Activated CD4-positive, alpha-beta memory T cell treated with anti-CD3 and anti-CD28 coated beads for 36 hours (primary cell): ENCODE measurements at regions not wholly inside any gene's neighbourhood (a gene's known extent, or its start where the extent isn't known, plus 50 kb on each side); places are given as distances from the start of the nearest gene placed in this dataset.
"Not testable (repeated sequence)": the region's sequence is repeated elsewhere in the genome, so short reads cannot be mapped to it uniquely, and the experiment has no call there.

Source experiments
- CTCF ChIA-PET: fragments of 350-600 bp; sonication (Branson Sonifier 250); formaldehyde crosslinking; loops from one replicate; lab custom pipeline; 2021; ENCODE audit warnings: antibody characterized with exemption, inconsistent platforms; lab: Charles Lee
- POLR2A ChIA-PET: fragments of 350-600 bp; sonication (Branson Sonifier 250); formaldehyde crosslinking; loops from one replicate; lab custom pipeline; 2021; ENCODE audit warnings: antibody characterized with exemption; lab: Charles Lee
- DNase-seq: peaks from one replicate; pipeline ENCODE4 v3.0.0-alpha.2; 2020
- H3K27ac Mint-ChIP-seq: one replicate; pipeline ENCODE4 v1.8.0; 2021; ENCODE audit warnings: mixed read lengths
- H3K27me3 Mint-ChIP-seq: one replicate; pipeline ENCODE4 v1.8.0; 2021; ENCODE audit warnings: mixed read lengths
- H3K36me3 Mint-ChIP-seq: one replicate; pipeline ENCODE4 v1.8.0; 2021; ENCODE audit warnings: mixed read lengths
- H3K4me1 Mint-ChIP-seq: one replicate; pipeline ENCODE4 v1.8.0; 2021; ENCODE audit warnings: low read depth, mixed read lengths
- H3K4me3 Mint-ChIP-seq: one replicate; pipeline ENCODE4 v1.8.0; 2021; ENCODE audit warnings: mild to moderate bottlenecking, mixed read lengths
- H3K9me3 Mint-ChIP-seq: one replicate; pipeline ENCODE4 v1.8.0; 2021; ENCODE audit warnings: mixed read lengths
- intact Hi-C: fragments of 100-400 bp; cut with micrococcal nuclease; formaldehyde crosslinking; loops from one replicate; pipeline ENCODE4 v1.15.1; 2023

GRCh38 chr2:208872591-208872990, 466.0 kb downstream of the PTH2R start:
- no peaks in the 10 kb centered on the region for H3K4me1 Mint-ChIP-seq
- H3K4me3 Mint-ChIP-seq = no peak overlapping the region
- ChIA-PET CTCF (no interaction called here), POLR2A (no interaction called here)
- intact Hi-C loops = no loop called here
- H3K9me3 Mint-ChIP-seq = peaks cover 6% of the 10 kb centered on the region
- no peak overlapping the region for H3K27ac Mint-ChIP-seq
- no peaks in the 10 kb centered on the region for H3K27me3 Mint-ChIP-seq
- DNase-seq = no peak
- H3K36me3 Mint-ChIP-seq = no peaks in the 10 kb centered on the region

- Mint-ChIP-seq H3K9me3 (peaks cover 7% of the 10 kb centered on the region), H3K36me3 (no peaks in the 10 kb centered on the region), H3K4me1 (no peaks in the 10 kb centered on the region), H3K27me3 (no peaks in the 10 kb centered on the region), H3K4me3 (no peak overlapping the region), H3K27ac (no peak overlapping the region)
- ChIA-PET POLR2A (interaction anchor here (0.7 kb wide), 1 partner anchor 1729 kb away, joined by 3 read pairs; no protein-coding TSS in a partner anchor), CTCF (no interaction called here)
- intact Hi-C loops = no loop called here
- no peak for DNase-seq
Measured at GRCh38 chr2:208879666-208880065, 473.1 kb downstream of the PTH2R start.

- peaks cover 7% of the 10 kb centered on the region for H3K9me3 Mint-ChIP-seq
- POLR2A ChIA-PET = no interaction called here
- H3K4me1 Mint-ChIP-seq = no peaks in the 10 kb centered on the region
- DNase-seq = no peak
- CTCF ChIA-PET = no interaction called here
- intact Hi-C loops = no loop called here
- H3K36me3 Mint-ChIP-seq = no peaks in the 10 kb centered on the region
- H3K27me3 Mint-ChIP-seq = no peaks in the 10 kb centered on the region
- no peak overlapping the region for H3K27ac Mint-ChIP-seq
- H3K4me3 Mint-ChIP-seq = no peak overlapping the region
Measured at GRCh38 chr2:208880171-208880570, 473.6 kb downstream of the PTH2R start.

- DNase-seq = no peak
- CTCF ChIA-PET = no interaction called here
- Mint-ChIP-seq H3K27ac (no peak overlapping the region), H3K4me1 (no peaks in the 10 kb centered on the region), H3K4me3 (no peak overlapping the region), H3K36me3 (no peaks in the 10 kb centered on the region), H3K9me3 (no peaks in the 10 kb centered on the region), H3K27me3 (no peaks in the 10 kb centered on the region)
- intact Hi-C loops = no loop called here
- POLR2A ChIA-PET = no interaction called here
Measured at GRCh38 chr2:208890486-208890885, 483.9 kb downstream of the PTH2R start.

GRCh38 chr2:208892203-208892602, 485.6 kb downstream of the PTH2R start:
- no peaks in the 10 kb centered on the region for H3K27me3 Mint-ChIP-seq
- no peak overlapping the region for H3K27ac Mint-ChIP-seq
- ChIA-PET CTCF (no interaction called here), POLR2A (no interaction called here)
- no peaks in the 10 kb centered on the region for H3K36me3 Mint-ChIP-seq
- no peaks in the 10 kb centered on the region for H3K9me3 Mint-ChIP-seq
- no peaks in the 10 kb centered on the region for H3K4me1 Mint-ChIP-seq
- DNase-seq = no peak
- intact Hi-C loops = no loop called here
- no peak overlapping the region for H3K4me3 Mint-ChIP-seq

DNA sequence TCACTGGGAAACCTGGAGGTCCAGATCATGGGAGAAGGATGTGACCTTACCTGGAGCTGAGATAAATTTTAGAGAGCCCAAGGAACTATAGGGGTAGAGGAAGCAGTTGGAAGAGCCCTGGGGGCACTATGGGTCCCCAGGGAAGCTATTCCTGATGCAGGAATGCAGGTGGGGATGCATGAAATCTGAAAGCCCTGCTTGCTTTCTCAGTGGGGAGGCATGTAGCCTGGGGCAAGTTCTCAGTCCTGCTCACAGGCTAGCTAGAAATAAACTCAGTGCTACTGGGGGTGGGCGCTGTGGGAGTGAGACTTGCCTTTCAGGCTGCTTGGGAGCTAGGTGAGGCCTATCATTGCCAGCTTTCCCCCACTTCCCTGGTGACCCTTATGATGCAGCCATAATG, 499.7 kb downstream of the PTH2R start:
- intact Hi-C loops = no loop called here
- H3K4me1 Mint-ChIP-seq = no peaks in the 10 kb centered on the region
- no peak for DNase-seq
- no peaks in the 10 kb centered on the region for H3K27me3 Mint-ChIP-seq
- no peaks in the 10 kb centered on the region for H3K9me3 Mint-ChIP-seq
- CTCF ChIA-PET = no interaction called here
- H3K36me3 Mint-ChIP-seq = no peaks in the 10 kb centered on the region
- no peak overlapping the region for H3K27ac Mint-ChIP-seq
- H3K4me3 Mint-ChIP-seq = no peak overlapping the region
- POLR2A ChIA-PET = no interaction called here

- Mint-ChIP-seq H3K9me3 (peaks cover 4% of the 10 kb centered on the region), H3K36me3 (no peaks in the 10 kb centered on the region), H3K4me3 (no peak overlapping the region), H3K27me3 (no peaks in the 10 kb centered on the region), H3K27ac (no peak overlapping the region), H3K4me1 (no peaks in the 10 kb centered on the region)
- ChIA-PET CTCF (no interaction called here), POLR2A (no interaction called here)
- intact Hi-C loops = no loop called here
- DNase-seq = no peak
Measured at GRCh38 chr2:208915401-208915800, 508.4 kb upstream of the MAP2 start.

DNA sequence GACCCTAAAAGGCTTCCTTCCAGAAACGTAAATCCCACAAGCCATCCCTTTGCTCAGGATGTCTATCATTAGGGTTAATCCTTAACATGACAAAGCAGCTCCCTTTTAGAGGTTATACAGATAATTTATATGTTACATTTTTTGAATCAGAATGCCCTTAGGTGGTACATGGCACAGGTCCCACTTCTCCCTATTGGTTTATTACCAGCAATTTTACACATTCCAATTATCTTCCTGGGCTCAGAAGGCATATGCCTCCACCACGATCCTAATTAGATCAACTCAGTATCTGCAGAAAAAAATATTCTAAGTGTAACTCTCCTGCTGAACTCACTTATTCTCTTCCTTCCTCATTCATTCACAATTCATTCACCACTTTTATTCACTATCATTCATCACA, 507.0 kb upstream of the MAP2 start:
- Mint-ChIP-seq H3K4me1 (no peaks in the 10 kb centered on the region), H3K36me3 (no peaks in the 10 kb centered on the region), H3K4me3 (no peak overlapping the region), H3K27ac (no peak overlapping the region), H3K9me3 (peaks cover 12% of the 10 kb centered on the region), H3K27me3 (no peaks in the 10 kb centered on the region)
- DNase-seq = no peak
- POLR2A ChIA-PET = no interaction called here
- CTCF ChIA-PET = no interaction called here
- intact Hi-C loops = no loop called here

DNA sequence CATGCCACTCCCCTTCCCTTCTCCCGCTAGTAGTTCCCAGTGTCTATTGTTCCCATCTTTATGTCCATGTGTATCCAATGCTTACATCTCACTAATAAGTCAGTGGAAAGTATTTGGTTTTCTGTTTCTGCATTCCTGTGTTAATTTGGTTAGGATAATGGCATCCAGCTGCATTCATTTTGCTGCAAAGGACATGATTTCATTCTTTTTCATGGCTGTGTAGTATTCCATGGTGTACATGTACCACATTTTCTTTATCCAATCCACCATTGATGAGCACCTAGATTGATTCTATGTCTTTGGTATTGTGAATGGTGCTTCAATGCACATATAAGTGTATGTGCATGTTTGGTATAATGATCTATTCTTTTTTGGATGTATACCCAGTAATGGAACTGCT, 502.5 kb upstream of the MAP2 start:
- H3K4me3 Mint-ChIP-seq, H3K27ac Mint-ChIP-seq, H3K36me3 Mint-ChIP-seq, intact Hi-C loops, POLR2A ChIA-PET, H3K27me3 Mint-ChIP-seq, DNase-seq, CTCF ChIA-PET, H3K4me1 Mint-ChIP-seq: not testable (repeated sequence)
- peaks cover 32% of the 10 kb centered on the region for H3K9me3 Mint-ChIP-seq

DNA sequence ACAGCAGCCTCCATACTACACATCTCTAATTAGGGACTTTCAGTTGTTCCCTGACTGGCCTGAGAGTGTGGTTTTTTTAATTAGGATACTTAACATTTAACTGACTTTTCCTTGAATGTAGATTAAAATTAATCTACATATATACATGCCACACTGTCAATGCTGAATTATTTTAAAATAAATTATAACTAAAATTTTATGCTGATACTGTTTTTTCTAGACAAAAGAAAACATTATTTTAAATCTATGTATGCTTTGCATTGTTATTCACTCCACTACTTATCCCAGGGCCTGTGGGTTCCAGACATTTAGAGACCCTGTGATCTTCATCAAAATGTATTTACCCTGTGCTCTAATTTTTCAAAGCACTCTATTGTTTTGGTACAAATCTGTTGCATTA, 496.0 kb upstream of the MAP2 start:
- Mint-ChIP-seq H3K36me3 (no peaks in the 10 kb centered on the region), H3K9me3 (peaks cover 22% of the 10 kb centered on the region), H3K4me3 (no peak overlapping the region), H3K4me1 (no peaks in the 10 kb centered on the region), H3K27ac (no peak overlapping the region), H3K27me3 (no peaks in the 10 kb centered on the region)
- CTCF ChIA-PET = no interaction called here
- POLR2A ChIA-PET = no interaction called here
- intact Hi-C loops = no loop called here
- DNase-seq = no peak

- ChIA-PET POLR2A (no interaction called here), CTCF (no interaction called here)
- no peak overlapping the region for H3K27ac Mint-ChIP-seq
- no peak overlapping the region for H3K4me3 Mint-ChIP-seq
- peaks cover 12% of the 10 kb centered on the region for H3K9me3 Mint-ChIP-seq
- no peaks in the 10 kb centered on the region for H3K4me1 Mint-ChIP-seq
- intact Hi-C loops = no loop called here
- H3K27me3 Mint-ChIP-seq = no peaks in the 10 kb centered on the region
- H3K36me3 Mint-ChIP-seq = no peaks in the 10 kb centered on the region
- no peak for DNase-seq
Measured at GRCh38 chr2:208929139-208929864, 494.5 kb upstream of the MAP2 start.

DNA sequence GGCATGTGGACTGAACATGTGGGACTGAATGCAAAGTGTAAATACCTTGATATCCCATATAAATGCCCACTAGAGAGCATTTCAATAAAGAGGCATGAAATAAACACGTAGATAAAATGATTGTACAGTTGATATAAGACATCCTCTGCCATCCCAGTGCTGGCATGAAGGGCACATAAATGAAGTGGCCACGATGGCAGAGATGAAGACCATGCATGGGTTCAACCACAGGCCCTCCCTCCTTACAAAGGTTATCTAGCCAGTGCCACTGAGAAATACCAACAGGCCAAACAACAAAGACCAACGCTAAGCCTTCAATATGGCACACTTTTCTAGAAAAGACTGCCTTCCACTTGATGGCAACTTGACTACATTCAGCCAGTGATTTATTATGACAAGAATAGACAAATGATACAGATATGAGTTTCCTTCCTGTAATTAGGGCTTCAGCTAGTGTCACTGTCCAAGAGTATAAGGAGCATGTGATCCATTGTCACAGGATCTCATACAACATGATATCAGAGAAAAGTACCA, 493.9 kb upstream of the MAP2 start:
- Mint-ChIP-seq H3K4me3 (no peak overlapping the region), H3K9me3 (peaks cover 7% of the 10 kb centered on the region), H3K27me3 (no peaks in the 10 kb centered on the region), H3K27ac (no peak overlapping the region), H3K36me3 (no peaks in the 10 kb centered on the region), H3K4me1 (no peaks in the 10 kb centered on the region)
- intact Hi-C loops = no loop called here
- no peak for DNase-seq
- ChIA-PET CTCF (no interaction called here), POLR2A (no interaction called here)

- peaks cover 5% of the 10 kb centered on the region for H3K9me3 Mint-ChIP-seq
- CTCF ChIA-PET = no interaction called here
- no peaks in the 10 kb centered on the region for H3K4me1 Mint-ChIP-seq
- no peaks in the 10 kb centered on the region for H3K27me3 Mint-ChIP-seq
- no peak overlapping the region for H3K27ac Mint-ChIP-seq
- DNase-seq = no peak
- no peak overlapping the region for H3K4me3 Mint-ChIP-seq
- intact Hi-C loops = no loop called here
- POLR2A ChIA-PET = no interaction called here
- no peaks in the 10 kb centered on the region for H3K36me3 Mint-ChIP-seq
Measured at GRCh38 chr2:208935531-208935930, 488.3 kb upstream of the MAP2 start.
